ENCODE measurements at regions not wholly inside any gene's neighbourhood (a gene's known extent, or its start where the extent isn't known, plus 50 kb on each side); places are given as distances from the start of the nearest gene placed in this dataset.
A peak's percentile ranks its signal among the peaks of the same experiment; 100 is the strongest.

DNA sequence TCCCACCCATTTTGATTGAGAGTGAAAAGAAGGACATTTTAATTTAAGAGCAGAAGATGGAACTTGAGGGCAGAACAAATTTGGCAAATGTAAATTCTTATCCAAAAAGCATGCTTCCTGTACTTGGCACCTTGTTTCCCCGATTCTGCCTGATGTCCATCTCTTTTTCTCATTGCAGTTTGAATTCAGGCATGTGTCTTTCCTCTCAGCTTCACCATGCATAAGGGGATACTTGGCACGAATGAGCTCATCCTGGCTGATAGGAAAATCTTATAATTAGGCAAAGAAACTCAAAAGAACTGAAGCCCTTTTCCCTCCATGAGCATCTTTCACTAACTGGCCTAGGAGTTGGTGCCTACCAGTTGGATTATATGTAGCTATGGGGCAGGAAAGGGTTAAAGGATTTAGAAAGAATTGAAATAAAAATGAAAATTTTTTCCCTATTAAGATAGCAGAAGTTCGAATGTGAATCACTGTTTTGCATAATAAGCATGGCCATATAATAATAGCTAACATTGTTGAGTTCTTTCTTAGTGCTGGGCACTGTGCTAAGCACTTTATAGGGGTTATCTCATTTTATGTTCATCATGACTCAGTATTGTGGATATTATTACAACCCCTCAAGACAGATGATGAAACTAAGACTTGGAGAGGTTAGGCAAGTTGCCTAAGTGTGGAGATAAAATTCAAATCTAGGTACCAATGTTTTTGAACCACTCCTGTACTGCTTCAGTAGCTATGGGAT is 386.6 kb downstream of the KCNRG start:
- ChIA-PET POLR2A (interaction anchor here (1.4 kb wide), 1 partner anchor 44 kb away, joined by 6 read pairs; no protein-coding TSS in a partner anchor), CTCF (interaction anchor here (0.7 kb wide), 1 partner anchor 9 kb away, joined by 3 read pairs; no protein-coding TSS in a partner anchor)
- Histone ChIP-seq H3K9me3 (ENCODE audit: control insufficient read depth, insufficient read depth, low read depth, low read length) (no peaks in the 10 kb centered on the region), H3K4me1 (ENCODE audit: control insufficient read depth, insufficient read depth, low read length) (no peaks in the 10 kb centered on the region; the same call in 1 of the 2 replicates), H3K36me3 (ENCODE audit: control insufficient read depth in 2 of 2, insufficient read depth in 1 of 2, low read length in 2 of 2) (no peaks in the 10 kb centered on the region), H3K27ac (ENCODE audit: extremely low read depth, low read depth, low read length) (no peak overlapping the region), H3K4me3 (ENCODE audit: low read depth, low read length) (no peak overlapping the region)
- TF ChIP-seq ZEB2 (tag by site-specific recombination; IDR thresholded peaks at IDR 0.05) (peak; percentile 72), ZNF629 (tag by site-specific recombination; IDR thresholded peaks at IDR 0.05) (peak; percentile 78), ZBTB21 (tag by site-specific recombination; IDR thresholded peaks at IDR 0.05) (0 out of 2 replicates have a peak, but pooled peaks have one; percentile 32), ZNF843 (tag by site-specific recombination; IDR thresholded peaks at IDR 0.05) (0 out of 2 replicates have a peak, but pooled peaks have one; percentile 28), GLIS1 (tag by site-specific recombination; IDR thresholded peaks at IDR 0.05) (peak; percentile 52), FEZF1 (tag by site-specific recombination; IDR thresholded peaks at IDR 0.05) (peak; percentile 34), ZNF24 (tag by site-specific recombination; IDR thresholded peaks at IDR 0.05) (peak; percentile 39; the same call in 1 of the 2 replicates), ZNF660 (tag by site-specific recombination; IDR thresholded peaks at IDR 0.05) (peak; percentile 64; the same call in 1 of the 2 replicates), ZNF10 (tag by site-specific recombination; IDR thresholded peaks at IDR 0.05) (0 out of 2 replicates have a peak, but pooled peaks have one; percentile 13), ZNF302 (tag by site-specific recombination; IDR thresholded peaks at IDR 0.05; ENCODE audit: low read depth) (no peak), ZNF138 (tag by site-specific recombination; IDR thresholded peaks at IDR 0.05; ENCODE audit: borderline replicate concordance) (no peak), SP7 (tag by site-specific recombination; IDR thresholded peaks at IDR 0.05) (peak; percentile 60; the same call in 1 of the 2 replicates), ZNF558 (tag by site-specific recombination; IDR thresholded peaks at IDR 0.05) (0 out of 2 replicates have a peak, but pooled peaks have one; percentile 28), ZNF248 (tag by site-specific recombination; IDR thresholded peaks at IDR 0.05) (no peak), ZBTB48 (tag by site-specific recombination; IDR thresholded peaks at IDR 0.05) (peak; percentile 56; the same call in 1 of the 2 replicates), EGR2 (tag by site-specific recombination; IDR thresholded peaks at IDR 0.05; ENCODE audit: low read depth) (no peak), ZBTB1 (tag by site-specific recombination; IDR thresholded peaks at IDR 0.05) (no peak)
- TF ChIP-seq, protein P1, sequence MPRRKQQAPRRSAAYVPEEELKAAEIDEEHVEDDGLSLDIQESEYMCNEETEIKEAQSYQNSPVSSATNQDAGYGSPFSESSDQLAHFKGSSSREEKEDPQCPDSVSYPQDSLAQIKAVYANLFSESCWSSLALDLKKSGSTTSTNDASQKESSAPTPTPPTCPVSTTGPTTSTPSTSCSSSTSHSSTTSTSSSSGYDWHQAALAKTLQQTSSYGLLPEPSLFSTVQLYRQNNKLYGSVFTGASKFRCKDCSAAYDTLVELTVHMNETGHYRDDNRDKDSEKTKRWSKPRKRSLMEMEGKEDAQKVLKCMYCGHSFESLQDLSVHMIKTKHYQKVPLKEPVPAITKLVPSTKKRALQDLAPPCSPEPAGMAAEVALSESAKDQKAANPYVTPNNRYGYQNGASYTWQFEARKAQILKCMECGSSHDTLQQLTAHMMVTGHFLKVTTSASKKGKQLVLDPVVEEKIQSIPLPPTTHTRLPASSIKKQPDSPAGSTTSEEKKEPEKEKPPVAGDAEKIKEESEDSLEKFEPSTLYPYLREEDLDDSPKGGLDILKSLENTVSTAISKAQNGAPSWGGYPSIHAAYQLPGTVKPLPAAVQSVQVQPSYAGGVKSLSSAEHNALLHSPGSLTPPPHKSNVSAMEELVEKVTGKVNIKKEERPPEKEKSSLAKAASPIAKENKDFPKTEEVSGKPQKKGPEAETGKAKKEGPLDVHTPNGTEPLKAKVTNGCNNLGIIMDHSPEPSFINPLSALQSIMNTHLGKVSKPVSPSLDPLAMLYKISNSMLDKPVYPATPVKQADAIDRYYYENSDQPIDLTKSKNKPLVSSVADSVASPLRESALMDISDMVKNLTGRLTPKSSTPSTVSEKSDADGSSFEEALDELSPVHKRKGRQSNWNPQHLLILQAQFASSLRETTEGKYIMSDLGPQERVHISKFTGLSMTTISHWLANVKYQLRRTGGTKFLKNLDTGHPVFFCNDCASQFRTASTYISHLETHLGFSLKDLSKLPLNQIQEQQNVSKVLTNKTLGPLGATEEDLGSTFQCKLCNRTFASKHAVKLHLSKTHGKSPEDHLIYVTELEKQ (tag by site-specific recombination; IDR thresholded peaks at IDR 0.05; ENCODE audit: borderline replicate concordance), result 0 out of 2 replicates have a peak, but pooled peaks have one; percentile 42
- TF ChIP-seq, protein P2, sequence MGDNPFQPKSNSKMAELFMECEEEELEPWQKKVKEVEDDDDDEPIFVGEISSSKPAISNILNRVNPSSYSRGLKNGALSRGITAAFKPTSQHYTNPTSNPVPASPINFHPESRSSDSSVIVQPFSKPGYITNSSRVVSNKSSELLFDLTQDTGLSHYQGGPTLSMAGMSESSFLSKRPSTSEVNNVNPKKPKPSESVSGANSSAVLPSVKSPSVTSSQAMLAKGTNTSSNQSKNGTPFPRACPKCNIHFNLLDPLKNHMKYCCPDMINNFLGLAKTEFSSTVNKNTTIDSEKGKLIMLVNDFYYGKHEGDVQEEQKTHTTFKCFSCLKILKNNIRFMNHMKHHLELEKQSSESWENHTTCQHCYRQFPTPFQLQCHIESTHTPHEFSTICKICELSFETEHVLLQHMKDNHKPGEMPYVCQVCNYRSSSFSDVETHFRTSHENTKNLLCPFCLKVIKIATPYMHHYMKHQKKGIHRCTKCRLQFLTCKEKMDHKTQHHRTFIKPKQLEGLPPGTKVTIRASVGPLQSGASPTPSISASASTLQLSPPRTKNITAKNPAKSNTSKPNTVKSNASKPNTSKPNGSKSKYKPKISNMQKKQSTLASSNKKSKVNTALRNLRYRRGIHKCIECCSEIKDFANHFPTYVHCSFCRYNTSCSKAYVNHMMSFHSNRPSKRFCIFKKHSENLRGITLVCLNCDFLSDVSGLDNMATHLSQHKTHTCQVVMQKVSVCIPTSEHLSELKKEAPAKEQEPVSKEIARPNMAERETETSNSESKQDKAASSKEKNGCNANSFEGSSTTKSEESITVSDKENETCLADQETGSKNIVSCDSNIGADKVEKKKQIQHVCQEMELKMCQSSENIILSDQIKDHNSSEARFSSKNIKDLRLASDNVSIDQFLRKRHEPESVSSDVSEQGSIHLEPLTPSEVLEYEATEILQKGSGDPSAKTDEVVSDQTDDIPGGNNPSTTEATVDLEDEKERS (tag by site-specific recombination; IDR thresholded peaks at IDR 0.05), result no peak
- TF ChIP-seq, protein P3, sequence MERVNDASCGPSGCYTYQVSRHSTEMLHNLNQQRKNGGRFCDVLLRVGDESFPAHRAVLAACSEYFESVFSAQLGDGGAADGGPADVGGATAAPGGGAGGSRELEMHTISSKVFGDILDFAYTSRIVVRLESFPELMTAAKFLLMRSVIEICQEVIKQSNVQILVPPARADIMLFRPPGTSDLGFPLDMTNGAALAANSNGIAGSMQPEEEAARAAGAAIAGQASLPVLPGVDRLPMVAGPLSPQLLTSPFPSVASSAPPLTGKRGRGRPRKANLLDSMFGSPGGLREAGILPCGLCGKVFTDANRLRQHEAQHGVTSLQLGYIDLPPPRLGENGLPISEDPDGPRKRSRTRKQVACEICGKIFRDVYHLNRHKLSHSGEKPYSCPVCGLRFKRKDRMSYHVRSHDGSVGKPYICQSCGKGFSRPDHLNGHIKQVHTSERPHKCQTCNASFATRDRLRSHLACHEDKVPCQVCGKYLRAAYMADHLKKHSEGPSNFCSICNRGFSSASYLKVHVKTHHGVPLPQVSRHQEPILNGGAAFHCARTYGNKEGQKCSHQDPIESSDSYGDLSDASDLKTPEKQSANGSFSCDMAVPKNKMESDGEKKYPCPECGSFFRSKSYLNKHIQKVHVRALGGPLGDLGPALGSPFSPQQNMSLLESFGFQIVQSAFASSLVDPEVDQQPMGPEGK (tag by site-specific recombination; IDR thresholded peaks at IDR 0.05), result peak; percentile 26; the same call in 1 of the 2 replicates
- TF ChIP-seq, protein P4, sequence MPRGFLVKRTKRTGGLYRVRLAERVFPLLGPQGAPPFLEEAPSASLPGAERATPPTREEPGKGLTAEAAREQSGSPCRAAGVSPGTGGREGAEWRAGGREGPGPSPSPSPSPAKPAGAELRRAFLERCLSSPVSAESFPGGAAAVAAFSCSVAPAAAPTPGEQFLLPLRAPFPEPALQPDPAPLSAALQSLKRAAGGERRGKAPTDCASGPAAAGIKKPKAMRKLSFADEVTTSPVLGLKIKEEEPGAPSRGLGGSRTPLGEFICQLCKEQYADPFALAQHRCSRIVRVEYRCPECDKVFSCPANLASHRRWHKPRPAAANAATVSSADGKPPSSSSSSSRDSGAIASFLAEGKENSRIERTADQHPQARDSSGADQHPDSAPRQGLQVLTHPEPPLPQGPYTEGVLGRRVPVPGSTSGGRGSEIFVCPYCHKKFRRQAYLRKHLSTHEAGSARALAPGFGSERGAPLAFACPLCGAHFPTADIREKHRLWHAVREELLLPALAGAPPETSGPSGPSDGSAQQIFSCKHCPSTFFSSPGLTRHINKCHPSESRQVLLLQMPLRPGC (tag by site-specific recombination; IDR thresholded peaks at IDR 0.05), result 0 out of 2 replicates have a peak, but pooled peaks have one; percentile 22
- TF ChIP-seq, protein P5, sequence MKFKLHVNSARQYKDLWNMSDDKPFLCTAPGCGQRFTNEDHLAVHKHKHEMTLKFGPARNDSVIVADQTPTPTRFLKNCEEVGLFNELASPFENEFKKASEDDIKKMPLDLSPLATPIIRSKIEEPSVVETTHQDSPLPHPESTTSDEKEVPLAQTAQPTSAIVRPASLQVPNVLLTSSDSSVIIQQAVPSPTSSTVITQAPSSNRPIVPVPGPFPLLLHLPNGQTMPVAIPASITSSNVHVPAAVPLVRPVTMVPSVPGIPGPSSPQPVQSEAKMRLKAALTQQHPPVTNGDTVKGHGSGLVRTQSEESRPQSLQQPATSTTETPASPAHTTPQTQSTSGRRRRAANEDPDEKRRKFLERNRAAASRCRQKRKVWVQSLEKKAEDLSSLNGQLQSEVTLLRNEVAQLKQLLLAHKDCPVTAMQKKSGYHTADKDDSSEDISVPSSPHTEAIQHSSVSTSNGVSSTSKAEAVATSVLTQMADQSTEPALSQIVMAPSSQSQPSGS (tag by site-specific recombination; IDR thresholded peaks at IDR 0.05; ENCODE audit: low read depth), result peak; percentile 35; the same call in 1 of the 2 replicates
- TF ChIP-seq, protein P6, sequence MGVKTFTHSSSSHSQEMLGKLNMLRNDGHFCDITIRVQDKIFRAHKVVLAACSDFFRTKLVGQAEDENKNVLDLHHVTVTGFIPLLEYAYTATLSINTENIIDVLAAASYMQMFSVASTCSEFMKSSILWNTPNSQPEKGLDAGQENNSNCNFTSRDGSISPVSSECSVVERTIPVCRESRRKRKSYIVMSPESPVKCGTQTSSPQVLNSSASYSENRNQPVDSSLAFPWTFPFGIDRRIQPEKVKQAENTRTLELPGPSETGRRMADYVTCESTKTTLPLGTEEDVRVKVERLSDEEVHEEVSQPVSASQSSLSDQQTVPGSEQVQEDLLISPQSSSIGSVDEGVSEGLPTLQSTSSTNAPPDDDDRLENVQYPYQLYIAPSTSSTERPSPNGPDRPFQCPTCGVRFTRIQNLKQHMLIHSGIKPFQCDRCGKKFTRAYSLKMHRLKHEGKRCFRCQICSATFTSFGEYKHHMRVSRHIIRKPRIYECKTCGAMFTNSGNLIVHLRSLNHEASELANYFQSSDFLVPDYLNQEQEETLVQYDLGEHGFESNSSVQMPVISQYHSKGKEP (tag by site-specific recombination; IDR thresholded peaks at IDR 0.05), result no peak

Measured in HEK293 (cell line).